ENCODE measurements at regions not wholly inside any gene's neighbourhood (a gene's known extent, or its start where the extent isn't known, plus 50 kb on each side); places are given as distances from the start of the nearest gene placed in this dataset.

- H3K9me3 ChIP-seq = no peaks in the 10 kb centered on the region
- no peak overlapping the region for H3K4me3 ChIP-seq
- H3K27ac ChIP-seq = no peak overlapping the region
- ATAC-seq (no peak), DNase-seq (no peak)
- WGBS, 2 donors = 83 to 85% methylated on average over 5 of the region's 5 CpGs
- intact Hi-C loops (cut with DNase I) = no loop called here
- H3K27me3 ChIP-seq = no peaks in the 10 kb centered on the region
- H3K36me3 ChIP-seq = no peaks in the 10 kb centered on the region
- no peaks in the 10 kb centered on the region for H3K4me1 ChIP-seq
- TF ChIP-seq CTCF (IDR thresholded peaks at IDR 0.05) = no peak
These were observed 256.4 kb downstream of the SNAPC1 start for GRCh38 chr14:62018606-62019005.

GRCh38 chr14:62027958-62028357 is 265.7 kb downstream of the SNAPC1 start:
- Histone ChIP-seq H3K9me3 (peaks cover 0 to 5% (median 0%) of the 10 kb centered on the region in 11 donors), H3K27me3 (peaks cover 0 to 10% (median 0%) of the 10 kb centered on the region in 7 donors), H3K36me3 (no peaks in the 10 kb centered on the region), H3K4me1 (no peaks in the 10 kb centered on the region), H3K4me3 (no peak overlapping the region), H3K27ac (no peak overlapping the region)
- whole genome bisulfite sequencing, 2 donors = 46 to 85% methylated on average over 2 of the region's 2 CpGs
- no peak for TF ChIP-seq CTCF (IDR thresholded peaks at IDR 0.05)
- intact Hi-C loops (cut with DNase I) = no loop called here
- no peak for DNase-seq
- ATAC-seq = no peak

GRCh38 chr14:62029569-62029924 is 267.3 kb downstream of the SNAPC1 start:
- H3K36me3 ChIP-seq = no peaks in the 10 kb centered on the region
- 66 to 85% methylated on average over 2 of the region's 2 CpGs for WGBS, 2 donors
- peaks cover 0 to 13% (median 0%) of the 10 kb centered on the region in 11 donors for H3K9me3 ChIP-seq
- peaks cover 0 to 5% (median 0%) of the 10 kb centered on the region in 7 donors for H3K27me3 ChIP-seq
- DNase-seq (no peak), ATAC-seq (no peak)
- H3K27ac ChIP-seq = no peak overlapping the region
- H3K4me3 ChIP-seq = no peak overlapping the region
- intact Hi-C loops (cut with DNase I) = no loop called here
- no peak for TF ChIP-seq CTCF (IDR thresholded peaks at IDR 0.05)
- H3K4me1 ChIP-seq = no peaks in the 10 kb centered on the region

- DNase-seq (no peak), ATAC-seq (no peak)
- H3K4me3 ChIP-seq = no peak overlapping the region
- no peaks in the 10 kb centered on the region for H3K36me3 ChIP-seq
- 92 to 93% methylated on average over 3 of the region's 3 CpGs for WGBS, 2 donors
- H3K9me3 ChIP-seq = peaks cover 0 to 14% (median 0%) of the 10 kb centered on the region in 11 donors
- no peak overlapping the region for H3K27ac ChIP-seq
- no peaks in the 10 kb centered on the region for H3K4me1 ChIP-seq
- H3K27me3 ChIP-seq = peaks cover 0 to 5% (median 0%) of the 10 kb centered on the region in 7 donors
- no peak for TF ChIP-seq CTCF (IDR thresholded peaks at IDR 0.05)
- intact Hi-C loops (cut with DNase I) = no loop called here
These were observed 268.2 kb downstream of the SNAPC1 start for GRCh38 chr14:62030387-62030786.

Data from heart right ventricle (tissue), 16 donors.